K562 (cell line): ENCODE measurements at regions not wholly inside any gene's neighbourhood (a gene's known extent, or its start where the extent isn't known, plus 50 kb on each side); places are given as distances from the start of the nearest gene placed in this dataset.
A peak's percentile ranks its signal among the peaks of the same experiment; 100 is the strongest.

ENCODE experiments used
- ATF1 ChIP-seq, 2 experiments: fragments of 450-650 bp in 1 of 2; IDR thresholded peaks; 2 replicates each; pipeline ENCODE4 v1.6.1; 2016; ENCODE audit warnings: missing compliant biosample characterization in 1 of 2, missing genetic modification characterization in 1 of 2
- ATF7 ChIP-seq: fragments of 450-650 bp; IDR thresholded peaks from 2 replicates; pipeline ENCODE4 v1.7.1; 2014; ENCODE audit warnings: mild to moderate bottlenecking, moderate library complexity
- CBX5 ChIP-seq: IDR thresholded peaks from 2 replicates; pipeline ENCODE4 v1.6.1; 2014; ENCODE audit warnings: low read depth, borderline replicate concordance
- CHD1 ChIP-seq: fragments of 200-600 bp; sonication (generic); IDR thresholded peaks from one replicate; pipeline ENCODE4 v1.6.1; 2012; ENCODE audit warnings: mild to moderate bottlenecking, moderate library complexity, low read length, inconsistent platforms
- EP400 ChIP-seq: fragments of 450-650 bp; IDR thresholded peaks from 2 replicates; pipeline ENCODE4 v1.6.1; 2017; ENCODE audit warnings: antibody characterized with exemption, mild to moderate bottlenecking, moderate library complexity
- ETV5 ChIP-seq: sonication (generic); formaldehyde crosslinking; IDR thresholded peaks from 2 replicates; pipeline ENCODE4 v1.4.0; 2020; ENCODE audit warnings: low read depth, mild to moderate bottlenecking, missing genetic modification reagents
- GTF2E2 ChIP-seq: fragments of 200-800 bp; sonication (Bioruptor generic); IDR thresholded peaks from 2 replicates; pipeline ENCODE4 v1.6.1; 2016; ENCODE audit warnings: missing genetic modification characterization, missing compliant biosample characterization
- HDAC2 ChIP-seq: fragments of 450-650 bp; IDR thresholded peaks from 2 replicates; pipeline ENCODE4 v1.6.1; 2016; ENCODE audit warnings: mild to moderate bottlenecking
- HNRNPK ChIP-seq: fragments of 200-400 bp; formaldehyde crosslinking; IDR thresholded peaks from one replicate; pipeline ENCODE4 v1.6.1; 2018; ENCODE audit warnings: mild to moderate bottlenecking, low read depth, low read length; ENCODE audit not compliant: poor library complexity, severe bottlenecking
- POLR2B ChIP-seq: fragments of 450-650 bp; IDR thresholded peaks from 2 replicates; pipeline ENCODE4 v1.6.1; 2018; ENCODE audit warnings: low read depth; ENCODE audit not compliant: partially characterized antibody
- PRMT5 ChIP-seq: sonication (generic); formaldehyde crosslinking; IDR thresholded peaks from 2 replicates; pipeline ENCODE4 v1.5.0; 2020; ENCODE audit warnings: missing genetic modification reagents
- RHOXF2B ChIP-seq: fragments of 250-450 bp; sonication (Bioruptor Pico); conservative IDR thresholded peaks from 2 replicates; pipeline ENCODE4 v1.5.1; 2021
- THRAP3 ChIP-seq: fragments of 450-650 bp; IDR thresholded peaks from 2 replicates; pipeline ENCODE4 v1.6.1; 2016; ENCODE audit warnings: mild to moderate bottlenecking, inconsistent platforms, borderline replicate concordance
- TOE1 ChIP-seq, 2 experiments: fragments of 450-650 bp in 1 of 2; sonication (generic) in 1 of 2; formaldehyde crosslinking in 1 of 2; IDR thresholded peaks; 2 replicates each; pipeline versions ENCODE4 v1.7.1 to v1.8.0; 2016 to 2022; ENCODE audit warnings: borderline replicate concordance in 2 of 2, mild to moderate bottlenecking in 2 of 2, antibody characterized with exemption in 1 of 2, inconsistent platforms in 1 of 2, low read depth in 1 of 2, missing genetic modification reagents in 1 of 2, moderate library complexity in 1 of 2
- TRIM25 ChIP-seq: fragments of 450-650 bp; IDR thresholded peaks from 2 replicates; pipeline ENCODE4 v1.7.0; 2016; ENCODE audit warnings: borderline replicate concordance
- TRIM28 ChIP-seq: fragments of 450-650 bp; IDR thresholded peaks from 2 replicates; pipeline ENCODE4 v1.6.1; 2017
- ZNF23 ChIP-seq: fragments of 250-450 bp; sonication (Bioruptor Pico); IDR thresholded peaks from 2 replicates; pipeline ENCODE4 v1.4.0; 2020; ENCODE audit warnings: mild to moderate bottlenecking
- ZNF3 ChIP-seq: fragments of 250-450 bp; sonication (Bioruptor Pico); IDR thresholded peaks from 2 replicates; pipeline ENCODE4 v1.5.0; 2021; ENCODE audit warnings: mild to moderate bottlenecking, moderate library complexity
- ZNF318 ChIP-seq, 2 experiments: fragments of 450-650 bp; IDR thresholded peaks; 2 replicates each; pipeline ENCODE4 v1.6.1; 2016; ENCODE audit warnings: mild to moderate bottlenecking in 2 of 2, borderline replicate concordance in 1 of 2, low read depth in 1 of 2, moderate library complexity in 1 of 2
- ZSCAN29 ChIP-seq: fragments of 450-650 bp; IDR thresholded peaks from 2 replicates; pipeline ENCODE4 v1.6.1; 2017

GRCh38 chr15:87639305-87640011 is 617.1 kb downstream of the NTRK3 start (continued):
- TF ChIP-seq TRIM28 (no peak), ATF7 (peak; percentile 30; the same call in 1 of the 2 replicates), GTF2E2 (tag) (no peak), TOE1 (IDR thresholded peaks at IDR 0.05; ENCODE audit: borderline replicate concordance) (no peak), TOE1 (CRISPR knock-in tag; IDR thresholded peaks at IDR 0.05; ENCODE audit: borderline replicate concordance, low read depth) (no peak), PRMT5 (CRISPR knock-in tag) (no peak), HNRNPK (no peak), ATF1 (CRISPR knock-in tag; IDR thresholded peaks at IDR 0.05) (no peak), ATF1 (tag; IDR thresholded peaks at IDR 0.05) (no peak), HDAC2 (no peak), CBX5 (no peak), RHOXF2B (no peak), ZNF3 (CRISPR knock-in tag) (no peak), THRAP3 (no peak), CHD1 (no peak), TRIM25 (no peak), ETV5 (CRISPR knock-in tag) (no peak), ZNF318 (IDR thresholded peaks at IDR 0.05; ENCODE audit: borderline replicate concordance in 1 of 2, low read depth in 1 of 2) (no peak), ZNF23 (CRISPR knock-in tag) (no peak), POLR2B (no peak), EP400 (no peak), ZSCAN29 (no peak)
